ENCODE measurements at regions not wholly inside any gene's neighbourhood (a gene's known extent, or its start where the extent isn't known, plus 50 kb on each side); places are given as distances from the start of the nearest gene placed in this dataset.

DNA sequence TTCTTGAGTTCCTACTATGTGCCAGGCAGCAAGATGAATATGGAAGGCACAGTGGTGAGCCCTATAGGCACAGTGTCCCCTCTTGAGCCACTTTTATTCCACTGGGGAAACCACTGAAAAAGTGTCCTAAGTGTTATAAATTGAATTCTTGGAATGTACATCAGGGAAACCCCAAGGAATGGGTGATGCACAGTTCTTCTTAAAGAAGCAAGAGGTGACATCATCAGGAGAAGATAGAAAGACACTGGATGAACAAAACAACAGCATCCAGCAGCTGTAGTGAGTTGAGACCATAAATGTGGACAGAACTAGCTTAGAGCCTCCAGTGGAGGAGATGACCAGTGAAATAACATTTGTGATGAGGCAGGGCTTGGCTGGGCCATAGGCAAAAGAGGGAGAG, 199.2 kb upstream of the ANKRD55 start:
- Histone ChIP-seq H2AFZ (ENCODE audit: low read length) (no peak overlapping the region), H4K20me1 (ENCODE audit: insufficient read depth, low read length) (no peaks in the 10 kb centered on the region), H3K4me1 (ENCODE audit: insufficient read depth, low read length) (peaks cover 57% of the 10 kb centered on the region), H3K4me3 (replicated peaks in 1 of 3; ENCODE audit: insufficient read depth in 1 of 3, low read depth in 2 of 3, low read length in 3 of 3) (no peak overlapping the region), H3K79me2 (ENCODE audit: insufficient read depth, low read length) (no peaks in the 10 kb centered on the region), H3K4me2 (ENCODE audit: low read depth, low read length) (no peak overlapping the region), H3K27ac (ENCODE audit: extremely low read length, insufficient read depth, low read length) (peak overlapping the region; percentile 54), H3K9ac (ENCODE audit: insufficient read depth, low read depth, low read length) (no peak overlapping the region), H3K36me3 (replicated peaks in 1 of 2; ENCODE audit: control insufficient read depth in 1 of 2, insufficient read depth in 2 of 2, low read length in 2 of 2) (no peaks in the 10 kb centered on the region), H3K27me3 (ENCODE audit: control insufficient read depth in 1 of 2, insufficient read depth in 2 of 2, low read length in 2 of 2) (no peaks in the 10 kb centered on the region), H3K9me3 (ENCODE audit: low read length) (no peaks in the 10 kb centered on the region)
- no peak for ATAC-seq
- no peak for DNase-seq (ENCODE audit: low spot score)
- no TSS peak for BruUV-seq (replicated peaks)
- FAIRE-seq: no peak
- peak; percentile 41; the same call in 1 of the 2 replicates for TF ChIP-seq ATF7 (IDR thresholded peaks at IDR 0.05)
- TF ChIP-seq ATF7 (CRISPR knock-in tag; IDR thresholded peaks at IDR 0.05): no peak
- TF ChIP-seq KLF12 (CRISPR knock-in tag; IDR thresholded peaks at IDR 0.05; ENCODE audit: borderline replicate concordance): no peak
- ChIA-PET CTCF (ENCODE audit: low intra/inter-chr PET ratio, low total read pairs) (no interaction called here), POLR2A (interaction anchor here (0.8 to 1.1 kb wide), 4 partner anchors 15 to 75 kb away, joined by 3 to 4 read pairs (median 3); no protein-coding TSS in a partner anchor)
- intact Hi-C loops (cut with micrococcal nuclease; ENCODE audit: unreplicated experiment) (no loop called here), in situ Hi-C loops (cut with HindIII; ENCODE audit: extremely low pct_ligation_motif_present, low pct_unique_long_range_greater_than_20kb) (no loop called here)

DNA sequence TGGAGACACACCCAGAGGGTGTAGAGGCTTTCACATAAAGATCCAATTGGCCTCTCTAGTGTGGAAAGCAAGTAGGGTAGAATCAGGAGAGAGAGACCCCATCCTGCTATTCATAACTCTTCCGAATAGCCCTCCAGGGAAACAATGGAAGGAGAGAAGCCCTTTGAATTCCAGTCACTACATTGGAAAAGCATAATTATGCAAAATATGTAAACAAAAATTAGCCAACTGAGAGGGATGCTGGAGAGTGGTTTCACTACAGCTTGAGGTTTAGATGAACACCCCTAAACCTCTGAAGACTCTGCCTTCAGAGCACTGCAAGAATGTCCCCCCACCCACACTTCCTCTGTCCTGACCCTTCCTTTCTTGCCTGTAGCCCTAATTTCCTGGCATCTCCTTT, 197.3 kb upstream of the ANKRD55 start:
- WGBS (ENCODE audit: low lambda C conversion rate): 95% methylated on average over 1 of the region's 1 CpG
- POLR2A ChIA-PET: interaction anchor here (1.1 kb wide), 1 partner anchor 16 kb away, joined by 3 read pairs; no protein-coding TSS in a partner anchor

More for the DNA sequence above, 197.3 kb upstream of the ANKRD55 start:
- intact Hi-C loops (cut with micrococcal nuclease; ENCODE audit: unreplicated experiment): no loop called here
- H3K79me2 ChIP-seq (ENCODE audit: insufficient read depth, low read length): no peaks in the 10 kb centered on the region
- no peaks in the 10 kb centered on the region for H3K9me3 ChIP-seq (ENCODE audit: low read length)
- in situ Hi-C loops (cut with HindIII; ENCODE audit: extremely low pct_ligation_motif_present, low pct_unique_long_range_greater_than_20kb): no loop called here
- FAIRE-seq (no peak), DNase-seq (ENCODE audit: low spot score) (no peak), ATAC-seq (no peak)
- no peaks in the 10 kb centered on the region for H3K27me3 ChIP-seq (ENCODE audit: control insufficient read depth in 1 of 2, insufficient read depth in 2 of 2, low read length in 2 of 2)
- H4K20me1 ChIP-seq (ENCODE audit: insufficient read depth, low read length): no peaks in the 10 kb centered on the region
- no peak for TF ChIP-seq MED1 (CRISPR knock-in tag; IDR thresholded peaks at IDR 0.05)
- no peak overlapping the region for H3K4me2 ChIP-seq (ENCODE audit: low read depth, low read length)
- no TSS peak for BruUV-seq (replicated peaks)
- H3K36me3 ChIP-seq (replicated peaks in 1 of 2; ENCODE audit: control insufficient read depth in 1 of 2, insufficient read depth in 2 of 2, low read length in 2 of 2): no peaks in the 10 kb centered on the region
- peaks cover 44% of the 10 kb centered on the region for H3K4me1 ChIP-seq (ENCODE audit: insufficient read depth, low read length)
- no peak overlapping the region for H3K4me3 ChIP-seq (replicated peaks in 1 of 3; ENCODE audit: insufficient read depth in 1 of 3, low read depth in 2 of 3, low read length in 3 of 3)
- peak overlapping the region; percentile 64 for H3K27ac ChIP-seq (ENCODE audit: extremely low read length, insufficient read depth, low read length)
- CTCF ChIA-PET (ENCODE audit: low intra/inter-chr PET ratio, low total read pairs): no interaction called here
- no peak overlapping the region for H3K9ac ChIP-seq (ENCODE audit: insufficient read depth, low read depth, low read length)
- H2AFZ ChIP-seq (ENCODE audit: low read length): no peak overlapping the region

Data from HepG2 (cell line).